H1 (cell line): ENCODE measurements at regions not wholly inside any gene's neighbourhood (a gene's known extent, or its start where the extent isn't known, plus 50 kb on each side); places are given as distances from the start of the nearest gene placed in this dataset.

ENCODE experiments used
- CTCF ChIA-PET: fragments of 300-600 bp; sonication (Branson Sonifier 250); formaldehyde crosslinking; loops from one replicate; lab custom pipeline; 2021; ENCODE audit not compliant: partially characterized antibody; lab: Charles Lee
- POLR2A ChIA-PET: fragments of 300-600 bp; sonication (Branson Sonifier 250); formaldehyde crosslinking; loops from one replicate; lab custom pipeline; 2021; ENCODE audit warnings: inconsistent platforms; ENCODE audit not compliant: partially characterized antibody; lab: Charles Lee
- DNase-seq, 2 experiments: peaks; one replicate each; pipeline versions ENCODE4 v3.0.0 to v3.0.0-alpha.2; 2010 to 2022; ENCODE audit warnings: low spot score in 2 of 2, low read depth in 1 of 2, mixed read lengths in 1 of 2
- FAIRE-seq: peaks from 2 replicates; lab custom pipeline; 2011; peaks lifted over from hg19 to GRCh38; lab: Jason Lieb, UNC
- H2AFZ ChIP-seq: 2 replicates; pipeline ENCODE4 v1.8.1; 2012; ENCODE audit warnings: low read length, inconsistent platforms
- H2AK5ac ChIP-seq: 2 replicates; pipeline ENCODE4 v1.6.1; 2013; ENCODE audit warnings: low read depth, low read length
- H2BK120ac ChIP-seq: replicated peaks from 2 replicates; pipeline ENCODE3; 2013; ENCODE audit warnings: low read depth, low read length, inconsistent platforms
- H2BK12ac ChIP-seq: 2 replicates; pipeline ENCODE4 v1.6.1; 2013; ENCODE audit warnings: low read depth, low read length
- H2BK15ac ChIP-seq: 2 replicates; pipeline ENCODE4 v1.6.1; 2013; ENCODE audit warnings: low read length
- H2BK20ac ChIP-seq: 2 replicates; pipeline ENCODE4 v1.6.1; 2013; ENCODE audit warnings: low read length
- H2BK5ac ChIP-seq: 2 replicates; pipeline ENCODE4 v1.6.1; 2013; ENCODE audit warnings: low read depth, low read length
- H3K14ac ChIP-seq: 2 replicates; pipeline ENCODE4 v1.6.1; 2013; ENCODE audit warnings: inconsistent platforms; ENCODE audit not compliant: insufficient read length
- H3K18ac ChIP-seq: 2 replicates; pipeline ENCODE4 v1.6.1; 2013; ENCODE audit warnings: low read length; ENCODE audit errors: extremely low read depth
- H3K23ac ChIP-seq: 2 replicates; pipeline ENCODE4 v1.6.1; 2013; ENCODE audit warnings: inconsistent platforms; ENCODE audit not compliant: insufficient read length
- H3K23me2 ChIP-seq: 2 replicates; pipeline ENCODE4 v1.6.1; 2013; ENCODE audit warnings: low read depth, low read length
- H3K27ac ChIP-seq: 2 replicates; pipeline ENCODE4 v1.6.1; 2011; ENCODE audit warnings: low read depth, low read length, inconsistent platforms
- H3K27me3 ChIP-seq, 4 experiments: replicated peaks in 1 of 4; 1 replicate in 1 of 4; 2 replicates in 3 of 4; pipeline versions ENCODE4 v1.6.1 to v1.8.1; 2011 to 2013; ENCODE audit warnings: low read length in 3 of 4, mild to moderate bottlenecking in 3 of 4, inconsistent platforms in 2 of 4, mixed read lengths in 2 of 4, moderate library complexity in 1 of 4; ENCODE audit not compliant: control insufficient read depth in 3 of 4, insufficient read depth in 3 of 4; ENCODE audit errors: extremely low read depth in 1 of 4
- H3K36me3 ChIP-seq, 4 experiments: 2 replicates each; pipeline versions ENCODE4 v1.6.1 to v1.8.1; 2011 to 2013; ENCODE audit warnings: mild to moderate bottlenecking in 4 of 4, low read length in 3 of 4, moderate library complexity in 2 of 4, control low read depth in 1 of 4, inconsistent platforms in 1 of 4; ENCODE audit not compliant: insufficient read depth in 4 of 4, control insufficient read depth in 2 of 4
- H3K4ac ChIP-seq: replicated peaks from 2 replicates; pipeline ENCODE3; 2013; ENCODE audit warnings: low read length, low read depth, mixed read lengths, inconsistent platforms; ENCODE audit not compliant: insufficient read length
- H3K4me1 ChIP-seq, 4 experiments: replicated peaks in 1 of 4; 1 replicate in 1 of 4; 2 replicates in 3 of 4; pipeline versions ENCODE4 v1.6.1 to v1.8.1; 2011 to 2013; ENCODE audit warnings: low read length in 3 of 4, inconsistent platforms in 2 of 4, mixed read lengths in 1 of 4; ENCODE audit not compliant: insufficient read depth in 4 of 4, control insufficient read depth in 3 of 4
- H3K4me2 ChIP-seq, 2 experiments: 2 replicates each; pipeline versions ENCODE4 v1.6.1 to v1.8.1; 2011 to 2013; ENCODE audit warnings: low read depth in 2 of 2, low read length in 2 of 2, control low read depth in 1 of 2, inconsistent platforms in 1 of 2, mild to moderate bottlenecking in 1 of 2; ENCODE audit not compliant: insufficient read depth in 1 of 2
- H3K4me3 ChIP-seq, 4 experiments: fragments of 200-600, 300-600 bp in 1 of 4; sonication (generic), shearing (Covaris generic), sonication (Bioruptor Twin) in 1 of 4; 2 replicates each; pipeline versions ENCODE4 v1.5.1 to v1.8.1; 2011 to 2016; ENCODE audit warnings: low read length in 4 of 4, low read depth in 3 of 4, control low read depth in 2 of 4, inconsistent platforms in 2 of 4, mild to moderate bottlenecking in 2 of 4, mixed read lengths in 1 of 4, moderate library complexity in 1 of 4; ENCODE audit not compliant: insufficient read depth in 2 of 4; ENCODE audit errors: extremely low read depth in 1 of 4
- H3K56ac ChIP-seq: replicated peaks from 2 replicates; pipeline ENCODE3; 2013; ENCODE audit warnings: low read depth, mild to moderate bottlenecking, mixed read lengths, low read length, inconsistent platforms; ENCODE audit not compliant: insufficient read length
- H3K79me1 ChIP-seq: 2 replicates; pipeline ENCODE4 v1.6.1; 2013; ENCODE audit warnings: low read depth, low read length, control low read depth
- H3K79me2 ChIP-seq, 2 experiments: 2 replicates each; pipeline versions ENCODE4 v1.6.1 to v1.8.1; 2012 to 2013; ENCODE audit warnings: low read length in 2 of 2, mild to moderate bottlenecking in 2 of 2, inconsistent platforms in 1 of 2; ENCODE audit not compliant: insufficient read depth in 2 of 2, control insufficient read depth in 1 of 2
- H3K9ac ChIP-seq, 4 experiments: replicated peaks in 1 of 4; 1 replicate in 1 of 4; 2 replicates in 3 of 4; pipeline versions ENCODE4 v1.6.1 to v1.8.1; 2011 to 2013; ENCODE audit warnings: low read depth in 3 of 4, low read length in 3 of 4, control low read depth in 2 of 4, mild to moderate bottlenecking in 2 of 4, moderate library complexity in 2 of 4, inconsistent platforms in 1 of 4; ENCODE audit errors: extremely low read depth in 1 of 4
- H3K9me3 ChIP-seq, 2 experiments: 2 replicates each; pipeline versions ENCODE4 v1.6.1 to v1.8.1; 2012 to 2013; ENCODE audit warnings: mild to moderate bottlenecking in 2 of 2, moderate library complexity in 2 of 2, control low read depth in 1 of 2, inconsistent platforms in 1 of 2, low read depth in 1 of 2, low read length in 1 of 2, mixed read lengths in 1 of 2; ENCODE audit not compliant: insufficient read depth in 2 of 2
- H4K20me1 ChIP-seq, 2 experiments: replicated peaks in 1 of 2; 2 replicates each; pipeline versions ENCODE3 to v1.8.1; 2011 to 2013; ENCODE audit warnings: inconsistent platforms in 2 of 2, low read length in 2 of 2, mild to moderate bottlenecking in 1 of 2; ENCODE audit not compliant: insufficient read depth in 2 of 2, control insufficient read depth in 1 of 2
- H4K5ac ChIP-seq: 2 replicates; pipeline ENCODE4 v1.6.1; 2013; ENCODE audit warnings: low read length, low read depth, mixed read lengths, inconsistent platforms; ENCODE audit not compliant: insufficient read length
- H4K8ac ChIP-seq: 2 replicates; pipeline ENCODE4 v1.8.0; 2013; ENCODE audit warnings: mild to moderate bottlenecking, moderate library complexity, low read length, inconsistent platforms; ENCODE audit not compliant: insufficient read depth; ENCODE audit errors: extremely low read depth
- H4K91ac ChIP-seq: replicated peaks from 2 replicates; pipeline ENCODE3; 2013; ENCODE audit warnings: low read length, mixed read lengths, inconsistent platforms; ENCODE audit not compliant: insufficient read length
- GABPA ChIP-seq: IDR thresholded peaks from 2 replicates; pipeline ENCODE4 v1.6.1; 2011; ENCODE audit warnings: mild to moderate bottlenecking, low read length, moderate library complexity, borderline replicate concordance; ENCODE audit not compliant: insufficient read depth
- NANOG ChIP-seq: IDR thresholded peaks from 2 replicates; pipeline ENCODE4 v1.6.1; 2011; ENCODE audit warnings: low read length, low read depth, mild to moderate bottlenecking, inconsistent platforms; ENCODE audit not compliant: insufficient read depth, poor library complexity, severe bottlenecking
- POU5F1 ChIP-seq: IDR thresholded peaks from 2 replicates; pipeline ENCODE4 v1.6.1; 2011; ENCODE audit warnings: low read depth, mild to moderate bottlenecking, low read length, moderate library complexity
- SIN3A ChIP-seq, 2 experiments: IDR thresholded peaks in 1 of 2; conservative IDR thresholded peaks in 1 of 2; 2 replicates each; pipeline ENCODE4 v1.6.1; 2011 to 2012; ENCODE audit warnings: low read length in 2 of 2, improper control_type of control experiment in 1 of 2, low read depth in 1 of 2, mild to moderate bottlenecking in 1 of 2
- SP2 ChIP-seq: IDR thresholded peaks from 2 replicates; pipeline ENCODE4 v1.6.1; 2012; ENCODE audit warnings: mild to moderate bottlenecking, low read length, inconsistent platforms
- SUZ12 ChIP-seq: fragments of 200-600 bp; sonication (generic); IDR thresholded peaks from 2 replicates; pipeline ENCODE4 v1.6.1; 2012; ENCODE audit warnings: mild to moderate bottlenecking, inconsistent platforms, low read length, moderate library complexity, mixed read lengths
- WGBS, 2 experiments: shearing (Covaris generic) in 1 of 2; methylation state at CpG; one replicate each; pipeline versions ENCODE4 v1.1.6 to v1.1.7; 2013 to 2015; ENCODE audit warnings: low lambda C conversion rate in 2 of 2, mixed read lengths in 2 of 2, inconsistent platforms in 1 of 2, low coverage in 1 of 2, missing lambda C conversion rate in 1 of 2; ENCODE audit not compliant: insufficient replicate concordance in 2 of 2, insufficient coverage in 1 of 2, insufficient read length in 1 of 2; ENCODE audit errors: extremely low coverage in 1 of 2, missing lambda C conversion rate in 1 of 2; 5-methylcytosine and 5-hydroxymethylcytosine counted together

- H3K4me1 ChIP-seq: no peaks in the 10 kb centered on the region
- H2BK20ac ChIP-seq: no peak overlapping the region
- no peak overlapping the region for H4K8ac ChIP-seq
- H3K9ac ChIP-seq: no peak overlapping the region
- no peak overlapping the region for H3K56ac ChIP-seq
- no peaks in the 10 kb centered on the region for H3K79me1 ChIP-seq
- no peaks in the 10 kb centered on the region for H4K20me1 ChIP-seq
- H2BK5ac ChIP-seq: no peak overlapping the region
- no peak overlapping the region for H2BK120ac ChIP-seq
- H3K18ac ChIP-seq: no peak overlapping the region
- H2AFZ ChIP-seq: no peak overlapping the region
- no peak overlapping the region for H2AK5ac ChIP-seq
- no peak overlapping the region for H3K14ac ChIP-seq
- H3K4me2 ChIP-seq: no peak overlapping the region
- no peak overlapping the region for H4K5ac ChIP-seq
- H3K79me2 ChIP-seq: no peaks in the 10 kb centered on the region
- no peak for DNase-seq
- H3K27ac ChIP-seq: no peak overlapping the region
- FAIRE-seq: no peak
- H3K4ac ChIP-seq: no peak overlapping the region
- no peak overlapping the region for H3K23ac ChIP-seq
- ChIA-PET POLR2A (no interaction called here), CTCF (no interaction called here)
- no peak overlapping the region for H4K91ac ChIP-seq
- no peak overlapping the region for H2BK12ac ChIP-seq
- no peaks in the 10 kb centered on the region for H3K27me3 ChIP-seq
- H3K36me3 ChIP-seq: no peaks in the 10 kb centered on the region
- no peaks in the 10 kb centered on the region for H3K23me2 ChIP-seq
- no peak overlapping the region for H2BK15ac ChIP-seq
- WGBS, 2 experiments: 42% methylated on average over 1 of the region's 1 CpG; no CpG with 5 or more reads in 1 of the 2 experiments
- no peaks in the 10 kb centered on the region for H3K9me3 ChIP-seq
- H3K4me3 ChIP-seq: no peak overlapping the region
- TF ChIP-seq GABPA: no peak
- no peak for TF ChIP-seq SP2
- TF ChIP-seq SIN3A (conservative IDR thresholded peaks at IDR 0.05 in 1 of 2, IDR thresholded peaks at IDR 0.05 in 1 of 2; ENCODE audit: low read depth in 1 of 2, low read length in 2 of 2): no peak
- no peak for TF ChIP-seq NANOG
- no peak for TF ChIP-seq SUZ12
- TF ChIP-seq POU5F1: no peak
Observed at GRCh38 chr3:64971602-64972001, 283.8 kb upstream of the ADAMTS9 start.
